ENCODE measurements at regions not wholly inside any gene's neighbourhood (a gene's known extent, or its start where the extent isn't known, plus 50 kb on each side); places are given as distances from the start of the nearest gene placed in this dataset.

GRCh38 chr6:141033101-141033500 is 1099.6 kb upstream of the GJE1 start:
- TF ChIP-seq CTCF (IDR thresholded peaks at IDR 0.05; ENCODE audit: low read length), result no peak
- TF ChIP-seq EZH2 (IDR thresholded peaks at IDR 0.05; ENCODE audit: borderline replicate concordance, low read length), result no peak
